WTC11 (cell line): ENCODE measurements at regions not wholly inside any gene's neighbourhood (a gene's known extent, or its start where the extent isn't known, plus 50 kb on each side); places are given as distances from the start of the nearest gene placed in this dataset.

Experiments
- ATAC-seq: fragments of 200-7000 bp; cut with Tn5 transposase; 2 replicates; pipeline ENCODE4 v1.10.0; 2021; ENCODE audit warnings: mild to moderate bottlenecking, moderate library complexity
- CTCF ChIA-PET: fragments of 300-600 bp; sonication (Branson Sonifier 250); formaldehyde crosslinking; loops from one replicate; lab custom pipeline; 2021; ENCODE audit warnings: antibody characterized with exemption; lab: Charles Lee
- POLR2A ChIA-PET: fragments of 350-600 bp; sonication (Branson Sonifier 250); formaldehyde crosslinking; loops from one replicate; lab custom pipeline; 2021; ENCODE audit warnings: antibody characterized with exemption; lab: Charles Lee
- DNase-seq: peaks from one replicate; pipeline ENCODE4 v3.0.0; 2021; ENCODE audit warnings: low spot score
- H3K27ac Mint-ChIP-seq: 2 replicates; pipeline ENCODE4 v1.8.0; 2021; ENCODE audit warnings: mixed read lengths
- H3K27me3 Mint-ChIP-seq: 2 replicates; pipeline ENCODE4 v1.8.0; 2021; ENCODE audit warnings: low read depth, mild to moderate bottlenecking, moderate library complexity, mixed read lengths
- H3K36me3 Mint-ChIP-seq: 2 replicates; pipeline ENCODE4 v1.8.0; 2021; ENCODE audit warnings: mixed read lengths
- H3K4me1 Mint-ChIP-seq: 2 replicates; pipeline ENCODE4 v1.8.0; 2022; ENCODE audit warnings: mixed read lengths
- H3K4me3 Mint-ChIP-seq: 2 replicates; pipeline ENCODE4 v1.8.0; 2021; ENCODE audit warnings: mild to moderate bottlenecking, moderate library complexity, mixed read lengths
- H3K9me3 Mint-ChIP-seq: 2 replicates; pipeline ENCODE4 v1.8.0; 2021; ENCODE audit warnings: mixed read lengths
- ATF1 ChIP-seq: sonication (generic); formaldehyde crosslinking; IDR thresholded peaks from 2 replicates; pipeline ENCODE4 v1.8.1; 2023; ENCODE audit warnings: mild to moderate bottlenecking, moderate library complexity, missing genetic modification reagents
- E2F4 ChIP-seq: sonication (generic); formaldehyde crosslinking; IDR thresholded peaks from 2 replicates; pipeline ENCODE4 v1.8.1; 2022; ENCODE audit warnings: low read depth, mild to moderate bottlenecking, moderate library complexity, missing genetic modification reagents, borderline replicate concordance
- ERG ChIP-seq: fragments of 250-450 bp; sonication (Bioruptor Pico); IDR thresholded peaks from 2 replicates; pipeline ENCODE4 v1.8.0; 2021; ENCODE audit warnings: mild to moderate bottlenecking
- FOXP1 ChIP-seq: sonication (generic); formaldehyde crosslinking; IDR thresholded peaks from 2 replicates; pipeline ENCODE4 v1.8.0; 2022; ENCODE audit warnings: missing genetic modification reagents, mild to moderate bottlenecking, moderate library complexity, borderline replicate concordance
- GRHL2 ChIP-seq: fragments of 250-450 bp; sonication (Bioruptor Pico); IDR thresholded peaks from 2 replicates; pipeline ENCODE4 v1.8.0; 2022; ENCODE audit warnings: mild to moderate bottlenecking, moderate library complexity; ENCODE audit not compliant: insufficient replicate concordance, severe bottlenecking
- IRF2 ChIP-seq: sonication (generic); formaldehyde crosslinking; IDR thresholded peaks from 2 replicates; pipeline ENCODE4 v1.8.0; 2022; ENCODE audit warnings: low read depth, missing genetic modification reagents, borderline replicate concordance
- JUN ChIP-seq: sonication (generic); formaldehyde crosslinking; IDR thresholded peaks from 2 replicates; pipeline ENCODE4 v1.8.0; 2023; ENCODE audit warnings: mild to moderate bottlenecking, missing genetic modification reagents
- MXD4 ChIP-seq: fragments of 250-450 bp; sonication (Bioruptor Pico); IDR thresholded peaks from 2 replicates; pipeline ENCODE4 v1.8.0; 2021; ENCODE audit warnings: mild to moderate bottlenecking, moderate library complexity, borderline replicate concordance
- MYBL2 ChIP-seq: sonication (generic); formaldehyde crosslinking; IDR thresholded peaks from 2 replicates; pipeline ENCODE4 v1.8.1; 2023; ENCODE audit warnings: mild to moderate bottlenecking, moderate library complexity, missing genetic modification reagents
- NR1H2 ChIP-seq: sonication (generic); formaldehyde crosslinking; IDR thresholded peaks from 2 replicates; pipeline ENCODE4 v1.9.0; 2021; ENCODE audit warnings: mild to moderate bottlenecking, moderate library complexity, missing genetic modification reagents
- SMAD4 ChIP-seq: sonication (generic); formaldehyde crosslinking; IDR thresholded peaks from 2 replicates; pipeline ENCODE4 v1.8.0; 2022; ENCODE audit warnings: mild to moderate bottlenecking, missing genetic modification reagents
- SP1 ChIP-seq: sonication (generic); formaldehyde crosslinking; conservative IDR thresholded peaks from 2 replicates; pipeline ENCODE4 v1.8.1; 2022; ENCODE audit warnings: missing genetic modification reagents
- STAT6 ChIP-seq: sonication (generic); formaldehyde crosslinking; conservative IDR thresholded peaks from 2 replicates; pipeline ENCODE4 v1.8.1; 2023; ENCODE audit warnings: mild to moderate bottlenecking, low read depth, missing genetic modification reagents, moderate library complexity
- TCF7 ChIP-seq: sonication (generic); formaldehyde crosslinking; IDR thresholded peaks from 2 replicates; pipeline ENCODE4 v1.8.0; 2022; ENCODE audit warnings: mild to moderate bottlenecking, low read depth, missing genetic modification reagents, moderate library complexity
- TEAD1 ChIP-seq: sonication (generic); formaldehyde crosslinking; IDR thresholded peaks from 2 replicates; pipeline ENCODE4 v1.8.0; 2022; ENCODE audit warnings: mild to moderate bottlenecking, missing genetic modification reagents
- TEAD4 ChIP-seq: sonication (generic); formaldehyde crosslinking; IDR thresholded peaks from 2 replicates; pipeline ENCODE4 v1.8.0; 2022; ENCODE audit warnings: mild to moderate bottlenecking, missing genetic modification reagents
- ZBTB21 ChIP-seq: sonication (generic); formaldehyde crosslinking; IDR thresholded peaks from 2 replicates; pipeline ENCODE4 v1.8.1; 2023; ENCODE audit warnings: mild to moderate bottlenecking, missing genetic modification reagents, borderline replicate concordance
- ZMAT4 ChIP-seq: fragments of 250-450 bp; sonication (Bioruptor Pico); IDR thresholded peaks from 2 replicates; pipeline ENCODE4 v1.9.0; 2021; ENCODE audit warnings: mild to moderate bottlenecking
- ZNF281 ChIP-seq: sonication (generic); formaldehyde crosslinking; IDR thresholded peaks from 2 replicates; pipeline ENCODE4 v1.8.0; 2023; ENCODE audit warnings: mild to moderate bottlenecking, missing genetic modification reagents
- ZNF532 ChIP-seq: fragments of 250-450 bp; sonication (Bioruptor Pico); IDR thresholded peaks from 2 replicates; pipeline ENCODE4 v1.9.0; 2021; ENCODE audit warnings: mild to moderate bottlenecking, borderline replicate concordance
- ZNF671 ChIP-seq: fragments of 250-450 bp; sonication (Bioruptor Pico); IDR thresholded peaks from 2 replicates; pipeline ENCODE4 v1.8.0; 2021; ENCODE audit warnings: mild to moderate bottlenecking

- no peak for TF ChIP-seq E2F4
- no peak for TF ChIP-seq TCF7 (CRISPR knock-in tag)
- no peak for TF ChIP-seq ZNF532
- no peak for TF ChIP-seq ERG (CRISPR knock-in tag)
- TF ChIP-seq TEAD1 (CRISPR knock-in tag): no peak
- no peak for TF ChIP-seq ZBTB21 (CRISPR knock-in tag)
Observed at GRCh38 chr10:130434446-130435385, 298.5 kb downstream of the GLRX3 start (continued).

GRCh38 chr10:130435961-130436360 is 299.8 kb downstream of the GLRX3 start:
- ChIA-PET POLR2A (no interaction called here), CTCF (no interaction called here)
- Mint-ChIP-seq H3K4me1 (no peaks in the 10 kb centered on the region), H3K9me3 (peaks cover 83% of the 10 kb centered on the region), H3K4me3 (no peak overlapping the region), H3K27ac (no peak overlapping the region), H3K27me3 (peaks cover 32% of the 10 kb centered on the region), H3K36me3 (peaks cover 92% of the 10 kb centered on the region)
- DNase-seq (no peak), ATAC-seq (no peak)
- TF ChIP-seq ZNF671 (no peak), JUN (CRISPR knock-in tag) (no peak), SP1 (CRISPR knock-in tag) (no peak), GRHL2 (CRISPR knock-in tag) (no peak), ATF1 (CRISPR knock-in tag) (no peak), IRF2 (CRISPR knock-in tag) (no peak), ZNF281 (CRISPR knock-in tag) (no peak), FOXP1 (no peak), TEAD4 (CRISPR knock-in tag) (no peak), SMAD4 (no peak), STAT6 (CRISPR knock-in tag) (no peak), TEAD1 (CRISPR knock-in tag) (no peak), MXD4 (CRISPR knock-in tag) (no peak), ZMAT4 (CRISPR knock-in tag) (no peak), MYBL2 (no peak), NR1H2 (no peak), E2F4 (no peak)
